Neural cell (in vitro differentiated cells): ENCODE measurements at regions not wholly inside any gene's neighbourhood (a gene's known extent, or its start where the extent isn't known, plus 50 kb on each side); places are given as distances from the start of the nearest gene placed in this dataset.

Experiments
- H2AFZ ChIP-seq: fragments of 200-600, 300-800 bp; sonication (generic), shearing (Covaris generic); 2 replicates; pipeline ENCODE4 v1.6.0; 2014; ENCODE audit warnings: low read depth, mild to moderate bottlenecking, antibody characterized with exemption, low read length, moderate library complexity
- H3F3A ChIP-seq: fragments of 200-600 bp; shearing (Covaris generic); 2 replicates; pipeline ENCODE4 v1.6.1; 2016; ENCODE audit warnings: mild to moderate bottlenecking, moderate library complexity, mixed read lengths, antibody characterized with exemption, low read length; ENCODE audit not compliant: insufficient read depth, poor library complexity, severe bottlenecking
- H3K27ac ChIP-seq: fragments of 200-600, 300-800 bp; sonication (generic), shearing (Covaris generic); 2 replicates; pipeline ENCODE4 v1.5.1; 2014; ENCODE audit warnings: mild to moderate bottlenecking, low read length, moderate library complexity
- H3K27me3 ChIP-seq: fragments of 300-800, 200-600 bp; sonication (generic), shearing (Covaris generic); 2 replicates; pipeline ENCODE4 v1.6.0; 2014; ENCODE audit warnings: mild to moderate bottlenecking, low read depth, low read length, moderate library complexity; ENCODE audit not compliant: insufficient read depth
- H3K36me3 ChIP-seq: fragments of 300-800, 200-600 bp; sonication (generic), shearing (Covaris generic); 2 replicates; pipeline ENCODE4 v1.5.1; 2014; ENCODE audit warnings: mild to moderate bottlenecking, antibody characterized with exemption, low read length, moderate library complexity; ENCODE audit not compliant: insufficient read depth
- H3K4me2 ChIP-seq: fragments of 300-800, 200-600 bp; sonication (generic), shearing (Covaris generic); 2 replicates; pipeline ENCODE4 v1.6.0; 2014; ENCODE audit warnings: mild to moderate bottlenecking, low read length
- H3K4me3 ChIP-seq: fragments of 300-800, 200-600 bp; sonication (generic), shearing (Covaris generic); 2 replicates; pipeline ENCODE4 v1.5.1; 2014; ENCODE audit warnings: mild to moderate bottlenecking, low read length, moderate library complexity
- H3K79me2 ChIP-seq: fragments of 200-600 bp; shearing (Covaris generic); replicated peaks from 2 replicates; pipeline ENCODE4 v1.6.0; 2014; ENCODE audit warnings: mild to moderate bottlenecking, low read length, moderate library complexity; ENCODE audit not compliant: insufficient read depth
- H3K9ac ChIP-seq: fragments of 300-800, 200-600 bp; sonication (generic), shearing (Covaris generic); 2 replicates; pipeline ENCODE4 v1.6.1; 2016; ENCODE audit warnings: mild to moderate bottlenecking, low read length, mixed read lengths
- H3K9me2 ChIP-seq: fragments of 200-600 bp; shearing (Covaris generic); 2 replicates; pipeline ENCODE4 v1.6.1; 2016; ENCODE audit warnings: mild to moderate bottlenecking, low read length, mixed read lengths; ENCODE audit not compliant: insufficient read depth
- H3K9me3 ChIP-seq: fragments of 200-600, 300-800 bp; sonication (generic), shearing (Covaris generic); 2 replicates; pipeline ENCODE4 v1.6.1; 2016; ENCODE audit warnings: mild to moderate bottlenecking, mixed run types, low read length, moderate library complexity, mixed read lengths
- H4K20me1 ChIP-seq: fragments of 200-600 bp; shearing (Covaris generic); 2 replicates; pipeline ENCODE4 v1.6.1; 2016; ENCODE audit warnings: mild to moderate bottlenecking, mixed run types; ENCODE audit not compliant: insufficient read depth
- EP300 ChIP-seq: fragments of 450-650 bp; conservative IDR thresholded peaks from 2 replicates; pipeline ENCODE4 v1.6.1; 2014; ENCODE audit warnings: antibody characterized with exemption, mild to moderate bottlenecking, moderate library complexity; ENCODE audit not compliant: poor library complexity, severe bottlenecking
- EZH2 ChIP-seq: fragments of 200-600, 300-800 bp; shearing (Covaris generic), sonication (generic); IDR thresholded peaks from 2 replicates; pipeline ENCODE4 v1.6.1; 2014; ENCODE audit warnings: antibody characterized with exemption, low read length, borderline replicate concordance, mild to moderate bottlenecking; ENCODE audit not compliant: insufficient read depth, poor library complexity, severe bottlenecking
- MXI1 ChIP-seq: fragments of 450-650 bp; conservative IDR thresholded peaks from 2 replicates; pipeline ENCODE4 v1.6.1; 2014; ENCODE audit warnings: antibody characterized with exemption, mild to moderate bottlenecking; ENCODE audit not compliant: poor library complexity, severe bottlenecking
- POLR2AphosphoS5 ChIP-seq: IDR thresholded peaks from 2 replicates; pipeline ENCODE4 v1.6.1; 2012
- RAD21 ChIP-seq: fragments of 450-650 bp; conservative IDR thresholded peaks from 2 replicates; pipeline ENCODE4 v1.6.1; 2014; ENCODE audit warnings: antibody characterized with exemption, mild to moderate bottlenecking, moderate library complexity
- SMC3 ChIP-seq: fragments of 450-650 bp; conservative IDR thresholded peaks from 2 replicates; pipeline ENCODE4 v1.6.1; 2014; ENCODE audit warnings: antibody characterized with exemption, mild to moderate bottlenecking, moderate library complexity; ENCODE audit not compliant: poor library complexity
- TAF1 ChIP-seq: IDR thresholded peaks from 2 replicates; pipeline ENCODE4 v1.6.1; 2012; ENCODE audit warnings: low read depth
- TF ChIP-seq, protein P1 (sequence below): fragments of 450-650 bp; IDR thresholded peaks from 2 replicates; pipeline ENCODE4 v1.5.1; 2014; ENCODE audit warnings: antibody characterized with exemption, mild to moderate bottlenecking, moderate library complexity; ENCODE audit not compliant: poor library complexity, severe bottlenecking
- TF ChIP-seq, protein P2 (sequence below): IDR thresholded peaks from 2 replicates; pipeline ENCODE4 v1.6.1; 2012; ENCODE audit warnings: borderline replicate concordance

DNA sequence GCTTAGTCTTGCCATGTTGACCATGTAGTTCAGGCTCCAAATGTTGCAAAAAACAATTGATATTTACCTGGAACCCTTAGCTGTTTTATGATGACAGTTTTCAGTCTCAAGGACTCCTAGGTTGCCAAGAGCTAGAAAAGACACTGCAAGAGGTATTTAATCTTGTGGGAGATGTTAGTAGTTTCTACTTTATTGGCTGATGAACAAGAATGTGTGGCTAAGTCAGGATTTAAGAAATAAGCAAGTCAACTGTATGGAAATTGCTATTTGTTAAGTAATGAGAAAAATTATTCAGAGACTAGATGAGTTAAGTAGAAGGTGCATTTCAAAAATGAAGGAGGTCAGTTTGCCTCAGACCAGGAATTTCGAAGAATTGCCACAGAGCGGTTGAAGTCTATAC is 639.7 kb upstream of the USP24 start:
- no peak for TF ChIP-seq RAD21
- TF ChIP-seq MXI1 = no peak
- TF ChIP-seq, protein P1, sequence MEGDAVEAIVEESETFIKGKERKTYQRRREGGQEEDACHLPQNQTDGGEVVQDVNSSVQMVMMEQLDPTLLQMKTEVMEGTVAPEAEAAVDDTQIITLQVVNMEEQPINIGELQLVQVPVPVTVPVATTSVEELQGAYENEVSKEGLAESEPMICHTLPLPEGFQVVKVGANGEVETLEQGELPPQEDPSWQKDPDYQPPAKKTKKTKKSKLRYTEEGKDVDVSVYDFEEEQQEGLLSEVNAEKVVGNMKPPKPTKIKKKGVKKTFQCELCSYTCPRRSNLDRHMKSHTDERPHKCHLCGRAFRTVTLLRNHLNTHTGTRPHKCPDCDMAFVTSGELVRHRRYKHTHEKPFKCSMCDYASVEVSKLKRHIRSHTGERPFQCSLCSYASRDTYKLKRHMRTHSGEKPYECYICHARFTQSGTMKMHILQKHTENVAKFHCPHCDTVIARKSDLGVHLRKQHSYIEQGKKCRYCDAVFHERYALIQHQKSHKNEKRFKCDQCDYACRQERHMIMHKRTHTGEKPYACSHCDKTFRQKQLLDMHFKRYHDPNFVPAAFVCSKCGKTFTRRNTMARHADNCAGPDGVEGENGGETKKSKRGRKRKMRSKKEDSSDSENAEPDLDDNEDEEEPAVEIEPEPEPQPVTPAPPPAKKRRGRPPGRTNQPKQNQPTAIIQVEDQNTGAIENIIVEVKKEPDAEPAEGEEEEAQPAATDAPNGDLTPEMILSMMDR = no peak
- TF ChIP-seq POLR2AphosphoS5 = no peak
- TF ChIP-seq TAF1 = no peak
- TF ChIP-seq SMC3 = no peak
- TF ChIP-seq, protein P2, sequence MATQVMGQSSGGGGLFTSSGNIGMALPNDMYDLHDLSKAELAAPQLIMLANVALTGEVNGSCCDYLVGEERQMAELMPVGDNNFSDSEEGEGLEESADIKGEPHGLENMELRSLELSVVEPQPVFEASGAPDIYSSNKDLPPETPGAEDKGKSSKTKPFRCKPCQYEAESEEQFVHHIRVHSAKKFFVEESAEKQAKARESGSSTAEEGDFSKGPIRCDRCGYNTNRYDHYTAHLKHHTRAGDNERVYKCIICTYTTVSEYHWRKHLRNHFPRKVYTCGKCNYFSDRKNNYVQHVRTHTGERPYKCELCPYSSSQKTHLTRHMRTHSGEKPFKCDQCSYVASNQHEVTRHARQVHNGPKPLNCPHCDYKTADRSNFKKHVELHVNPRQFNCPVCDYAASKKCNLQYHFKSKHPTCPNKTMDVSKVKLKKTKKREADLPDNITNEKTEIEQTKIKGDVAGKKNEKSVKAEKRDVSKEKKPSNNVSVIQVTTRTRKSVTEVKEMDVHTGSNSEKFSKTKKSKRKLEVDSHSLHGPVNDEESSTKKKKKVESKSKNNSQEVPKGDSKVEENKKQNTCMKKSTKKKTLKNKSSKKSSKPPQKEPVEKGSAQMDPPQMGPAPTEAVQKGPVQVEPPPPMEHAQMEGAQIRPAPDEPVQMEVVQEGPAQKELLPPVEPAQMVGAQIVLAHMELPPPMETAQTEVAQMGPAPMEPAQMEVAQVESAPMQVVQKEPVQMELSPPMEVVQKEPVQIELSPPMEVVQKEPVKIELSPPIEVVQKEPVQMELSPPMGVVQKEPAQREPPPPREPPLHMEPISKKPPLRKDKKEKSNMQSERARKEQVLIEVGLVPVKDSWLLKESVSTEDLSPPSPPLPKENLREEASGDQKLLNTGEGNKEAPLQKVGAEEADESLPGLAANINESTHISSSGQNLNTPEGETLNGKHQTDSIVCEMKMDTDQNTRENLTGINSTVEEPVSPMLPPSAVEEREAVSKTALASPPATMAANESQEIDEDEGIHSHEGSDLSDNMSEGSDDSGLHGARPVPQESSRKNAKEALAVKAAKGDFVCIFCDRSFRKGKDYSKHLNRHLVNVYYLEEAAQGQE = no peak
- no peak for TF ChIP-seq EP300
- no peak for TF ChIP-seq EZH2
- Histone ChIP-seq H3K4me2 (no peak overlapping the region), H3K79me2 (no peaks in the 10 kb centered on the region), H3K9me2 (no peaks in the 10 kb centered on the region), H2AFZ (no peak overlapping the region), H3K9me3 (no peaks in the 10 kb centered on the region), H3K9ac (no peak overlapping the region), H3K36me3 (no peaks in the 10 kb centered on the region), H3K27me3 (no peaks in the 10 kb centered on the region), H3K27ac (no peak overlapping the region), H3K4me3 (no peak overlapping the region), H4K20me1 (no peaks in the 10 kb centered on the region), H3F3A (no peaks in the 10 kb centered on the region)

- no peak overlapping the region for H3K27ac ChIP-seq
Observed at GRCh38 chr1:55848906-55849305, 633.7 kb upstream of the USP24 start.

More at GRCh38 chr1:55848906-55849305, 633.7 kb upstream of the USP24 start:
- Histone ChIP-seq H2AFZ (no peak overlapping the region), H4K20me1 (no peaks in the 10 kb centered on the region), H3K9ac (no peak overlapping the region), H3K36me3 (no peaks in the 10 kb centered on the region), H3K4me3 (no peak overlapping the region), H3F3A (no peaks in the 10 kb centered on the region), H3K27me3 (no peaks in the 10 kb centered on the region), H3K9me3 (no peaks in the 10 kb centered on the region), H3K9me2 (no peaks in the 10 kb centered on the region), H3K79me2 (no peaks in the 10 kb centered on the region), H3K4me2 (no peak overlapping the region)
- no peak for TF ChIP-seq EZH2
- TF ChIP-seq, protein P2 = no peak
- TF ChIP-seq SMC3 = no peak
- TF ChIP-seq EP300 = no peak
- TF ChIP-seq TAF1 = no peak
- TF ChIP-seq MXI1 = no peak
- TF ChIP-seq RAD21 = no peak
- TF ChIP-seq POLR2AphosphoS5 = no peak
- TF ChIP-seq, protein P1 = no peak
